ENCODE measurements at regions not wholly inside any gene's neighbourhood (a gene's known extent, or its start where the extent isn't known, plus 50 kb on each side); places are given as distances from the start of the nearest gene placed in this dataset.

- TF ChIP-seq ZNF274 (IDR thresholded peaks at IDR 0.05; ENCODE audit: low read depth, low read length): no peak
- no peak for TF ChIP-seq YY1 (IDR thresholded peaks at IDR 0.05; ENCODE audit: insufficient read depth, insufficient read length)
- TF ChIP-seq SUZ12 (IDR thresholded peaks at IDR 0.05; ENCODE audit: extremely low read depth, insufficient read depth, insufficient read length): no peak
Observed at GRCh38 chr20:50312002-50312681, 121.5 kb downstream of the CEBPB start.

All from NT2/D1 (cell line).